Activated B cell treated with CpG ODN at 0.5 μM for 24 hours (primary cell): ENCODE measurements at regions not wholly inside any gene's neighbourhood (a gene's known extent, or its start where the extent isn't known, plus 50 kb on each side); places are given as distances from the start of the nearest gene placed in this dataset.

Experiments
- ATAC-seq: fragments of 200-7000 bp; cut with Tn5 transposase; one replicate; pipeline ENCODE4 v1.10.0; 2021; ENCODE audit warnings: low read depth, mild to moderate bottlenecking, moderate library complexity
- CTCF ChIA-PET: fragments of 350-600 bp; sonication (Branson Sonifier 250); formaldehyde crosslinking; loops from one replicate; lab custom pipeline; 2021; ENCODE audit warnings: antibody characterized with exemption; lab: Charles Lee
- POLR2A ChIA-PET: fragments of 350-600 bp; sonication (Branson Sonifier 250); formaldehyde crosslinking; loops from one replicate; lab custom pipeline; 2021; ENCODE audit warnings: antibody characterized with exemption; lab: Charles Lee
- DNase-seq: peaks from one replicate; pipeline ENCODE4 v3.0.0; 2022
- H3K27ac Mint-ChIP-seq: one replicate; pipeline ENCODE4 v1.8.0; 2020; ENCODE audit warnings: mixed read lengths
- H3K27me3 Mint-ChIP-seq: one replicate; pipeline ENCODE4 v1.8.0; 2021; ENCODE audit warnings: mixed read lengths
- H3K36me3 Mint-ChIP-seq: one replicate; pipeline ENCODE4 v1.8.0; 2021; ENCODE audit warnings: low read depth, mixed read lengths
- H3K4me1 Mint-ChIP-seq: one replicate; pipeline ENCODE4 v1.8.0; 2021; ENCODE audit warnings: mixed read lengths
- H3K4me3 Mint-ChIP-seq: one replicate; pipeline ENCODE4 v1.8.0; 2020; ENCODE audit warnings: mild to moderate bottlenecking, mixed read lengths
- H3K9me3 Mint-ChIP-seq: one replicate; pipeline ENCODE4 v1.8.0; 2020; ENCODE audit warnings: mixed read lengths
- CTCF ChIP-seq: fragments of 200-600 bp; IDR thresholded peaks from one replicate; pipeline ENCODE4 v1.8.0; 2022; ENCODE audit warnings: antibody characterized with exemption, mild to moderate bottlenecking
- intact Hi-C: fragments of 100-400 bp; cut with micrococcal nuclease; formaldehyde crosslinking; loops from one replicate; pipeline ENCODE4 v1.15.1; 2024

GRCh38 chr9:116075191-116075590, 78.4 kb upstream of the PAPPA start:
- POLR2A ChIA-PET, result no interaction called here
- H3K27ac Mint-ChIP-seq, result no peak overlapping the region
- intact Hi-C loops, result no loop called here
- H3K4me1 Mint-ChIP-seq, result no peaks in the 10 kb centered on the region
- no peaks in the 10 kb centered on the region for H3K36me3 Mint-ChIP-seq
- TF ChIP-seq CTCF, result no peak
- DNase-seq, result no peak
- no peak for ATAC-seq
- no peak overlapping the region for H3K4me3 Mint-ChIP-seq
- no peaks in the 10 kb centered on the region for H3K27me3 Mint-ChIP-seq
- no peaks in the 10 kb centered on the region for H3K9me3 Mint-ChIP-seq
- CTCF ChIA-PET, result no interaction called here

- no peak for ATAC-seq
- ChIA-PET CTCF (no interaction called here), POLR2A (no interaction called here)
- no peak for DNase-seq
- no peak overlapping the region for H3K4me3 Mint-ChIP-seq
- TF ChIP-seq CTCF, result no peak
- H3K9me3 Mint-ChIP-seq, result no peaks in the 10 kb centered on the region
- H3K27ac Mint-ChIP-seq, result no peak overlapping the region
- H3K27me3 Mint-ChIP-seq, result no peaks in the 10 kb centered on the region
- no peaks in the 10 kb centered on the region for H3K36me3 Mint-ChIP-seq
- intact Hi-C loops, result no loop called here
- H3K4me1 Mint-ChIP-seq, result no peaks in the 10 kb centered on the region
Measured at GRCh38 chr9:116078640-116079039, 75.0 kb upstream of the PAPPA start.

GRCh38 chr9:116080561-116080960, 73.0 kb upstream of the PAPPA start:
- no peak for DNase-seq
- POLR2A ChIA-PET, result no interaction called here
- no peak for ATAC-seq
- Mint-ChIP-seq H3K27me3 (no peaks in the 10 kb centered on the region), H3K4me1 (no peaks in the 10 kb centered on the region), H3K9me3 (no peaks in the 10 kb centered on the region), H3K27ac (no peak overlapping the region), H3K4me3 (no peak overlapping the region), H3K36me3 (no peaks in the 10 kb centered on the region)
- intact Hi-C loops, result no loop called here
- CTCF ChIA-PET, result no interaction called here
- no peak for TF ChIP-seq CTCF

GRCh38 chr9:116081435-116082115, 72.0 kb upstream of the PAPPA start:
- DNase-seq (no peak), ATAC-seq (no peak)
- no peaks in the 10 kb centered on the region for H3K9me3 Mint-ChIP-seq
- H3K4me1 Mint-ChIP-seq, result no peaks in the 10 kb centered on the region
- ChIA-PET POLR2A (no interaction called here), CTCF (no interaction called here)
- TF ChIP-seq CTCF, result no peak
- H3K4me3 Mint-ChIP-seq, result no peak overlapping the region
- H3K27ac Mint-ChIP-seq, result no peak overlapping the region
- H3K27me3 Mint-ChIP-seq, result no peaks in the 10 kb centered on the region
- H3K36me3 Mint-ChIP-seq, result no peaks in the 10 kb centered on the region
- intact Hi-C loops, result no loop called here

DNA sequence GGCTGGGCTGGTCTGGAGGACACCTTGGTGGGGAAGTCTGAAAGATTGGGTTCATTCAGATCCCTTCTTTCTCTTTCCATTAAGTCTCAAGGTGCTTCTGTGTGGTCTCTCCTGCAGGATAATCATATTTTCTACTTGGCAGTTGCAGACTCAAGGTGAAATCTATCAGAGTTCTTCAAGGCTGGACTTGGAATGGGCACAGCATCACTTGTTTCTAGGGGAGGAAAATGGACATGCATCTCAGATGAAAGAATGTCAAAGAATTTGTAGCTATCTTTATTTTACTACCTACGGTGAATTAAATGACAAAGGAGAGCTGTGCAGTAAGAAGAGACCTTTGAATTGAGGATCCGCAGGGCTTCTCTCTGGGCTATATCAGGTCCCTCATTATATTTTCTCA, 69.8 kb upstream of the PAPPA start:
- Mint-ChIP-seq H3K27me3 (no peaks in the 10 kb centered on the region), H3K36me3 (no peaks in the 10 kb centered on the region), H3K9me3 (no peaks in the 10 kb centered on the region), H3K4me3 (no peak overlapping the region), H3K4me1 (no peaks in the 10 kb centered on the region), H3K27ac (no peak overlapping the region)
- ChIA-PET POLR2A (no interaction called here), CTCF (no interaction called here)
- no peak for ATAC-seq
- no peak for DNase-seq
- no peak for TF ChIP-seq CTCF
- intact Hi-C loops, result no loop called here
